Hippocampal formation (tissue), 2 donors: ENCODE measurements at regions not wholly inside any gene's neighbourhood (a gene's known extent, or its start where the extent isn't known, plus 50 kb on each side); places are given as distances from the start of the nearest gene placed in this dataset.

ENCODE experiments used
- DNase-seq, 2 donors: peaks; one replicate each; lab custom pipeline; 2025; lab: John Stamatoyannopoulos, UW

- no peak for DNase-seq
Measured at GRCh38 chr14:97298331-97298730, 501.1 kb downstream of the VRK1 start.

- no peak for DNase-seq
Measured at GRCh38 chr14:97298736-97299135, 501.6 kb downstream of the VRK1 start.

GRCh38 chr14:97299661-97300060, 502.5 kb downstream of the VRK1 start:
- DNase-seq: no peak

GRCh38 chr14:97301931-97302559, 504.9 kb downstream of the VRK1 start:
- DNase-seq: no peak

- no peak for DNase-seq
Measured at GRCh38 chr14:97306133-97306759, 509.1 kb downstream of the VRK1 start.

- DNase-seq: no peak
Measured at GRCh38 chr14:97306760-97307246, 509.6 kb downstream of the VRK1 start.

GRCh38 chr14:97311411-97311810, 514.2 kb downstream of the VRK1 start:
- DNase-seq: no peak

GRCh38 chr14:97312910-97313309, 515.7 kb downstream of the VRK1 start:
- no peak for DNase-seq

GRCh38 chr14:97315790-97316189, 518.6 kb downstream of the VRK1 start:
- DNase-seq: no peak

GRCh38 chr14:97318380-97318779, 521.2 kb downstream of the VRK1 start:
- no peak for DNase-seq

- no peak for DNase-seq
Measured at GRCh38 chr14:97319691-97320090, 522.5 kb downstream of the VRK1 start.

GRCh38 chr14:97328743-97329142, 531.6 kb downstream of the VRK1 start:
- no peak for DNase-seq

- no peak for DNase-seq
Measured at GRCh38 chr14:97329701-97330100, 532.5 kb downstream of the VRK1 start.

GRCh38 chr14:97331058-97331457, 533.9 kb downstream of the VRK1 start:
- DNase-seq: no peak

GRCh38 chr14:97331526-97331925, 534.3 kb downstream of the VRK1 start:
- DNase-seq: no peak

- no peak for DNase-seq
Measured at GRCh38 chr14:97336179-97336578, 539.0 kb downstream of the VRK1 start.

- DNase-seq: peak; percentile 5 to 7
Measured at GRCh38 chr14:97336816-97337215, 539.6 kb downstream of the VRK1 start.

- DNase-seq: no peak
Measured at GRCh38 chr14:97337267-97337666, 540.1 kb downstream of the VRK1 start.

- DNase-seq: no peak
Measured at GRCh38 chr14:97337670-97338069, 540.5 kb downstream of the VRK1 start.

- no peak for DNase-seq
Measured at GRCh38 chr14:97344666-97345065, 547.5 kb downstream of the VRK1 start.

- DNase-seq: no peak
Measured at GRCh38 chr14:97346675-97347074, 549.5 kb downstream of the VRK1 start.

GRCh38 chr14:97349463-97349862, 552.3 kb downstream of the VRK1 start:
- no peak for DNase-seq

GRCh38 chr14:97349946-97350345, 552.8 kb downstream of the VRK1 start:
- no peak for DNase-seq

- no peak for DNase-seq
Measured at GRCh38 chr14:97350415-97350814, 553.2 kb downstream of the VRK1 start.
